Effector memory CD8-positive, alpha-beta T cell (primary cell): ENCODE measurements at regions not wholly inside any gene's neighbourhood (a gene's known extent, or its start where the extent isn't known, plus 50 kb on each side); places are given as distances from the start of the nearest gene placed in this dataset.

Source experiments
- ATAC-seq: fragments of 150-1000 bp; cut with Tn5 transposase; replicated peaks from 2 replicates; pipeline ENCODE4 v1.10.0; 2021; ENCODE audit warnings: mild to moderate bottlenecking, moderate library complexity
- DNase-seq, 3 experiments: peaks; one replicate each; pipeline ENCODE4 v3.0.0; 2021
- H3K27ac Mint-ChIP-seq, 2 donors: one replicate each; pipeline ENCODE4 v1.8.0; 2022; ENCODE audit warnings: mild to moderate bottlenecking in 2 of 2, mixed read lengths in 2 of 2, moderate library complexity in 2 of 2
- H3K27me3 Mint-ChIP-seq, 2 donors: one replicate each; pipeline ENCODE4 v1.8.0; 2022; ENCODE audit warnings: mixed read lengths in 2 of 2
- H3K36me3 Mint-ChIP-seq: one replicate; pipeline ENCODE4 v1.8.0; 2022; ENCODE audit warnings: mild to moderate bottlenecking, moderate library complexity, mixed read lengths; ENCODE audit not compliant: insufficient read depth
- H3K4me1 Mint-ChIP-seq, 2 donors: one replicate each; pipeline ENCODE4 v1.8.0; 2022; ENCODE audit warnings: low read depth in 2 of 2, mixed read lengths in 2 of 2
- H3K4me3 Mint-ChIP-seq, 2 donors: one replicate each; pipeline ENCODE4 v1.8.0; 2022; ENCODE audit warnings: mild to moderate bottlenecking in 2 of 2, mixed read lengths in 2 of 2, moderate library complexity in 2 of 2
- H3K9me3 Mint-ChIP-seq, 2 donors: one replicate each; pipeline ENCODE4 v1.8.0; 2022; ENCODE audit warnings: mixed read lengths in 2 of 2

DNA sequence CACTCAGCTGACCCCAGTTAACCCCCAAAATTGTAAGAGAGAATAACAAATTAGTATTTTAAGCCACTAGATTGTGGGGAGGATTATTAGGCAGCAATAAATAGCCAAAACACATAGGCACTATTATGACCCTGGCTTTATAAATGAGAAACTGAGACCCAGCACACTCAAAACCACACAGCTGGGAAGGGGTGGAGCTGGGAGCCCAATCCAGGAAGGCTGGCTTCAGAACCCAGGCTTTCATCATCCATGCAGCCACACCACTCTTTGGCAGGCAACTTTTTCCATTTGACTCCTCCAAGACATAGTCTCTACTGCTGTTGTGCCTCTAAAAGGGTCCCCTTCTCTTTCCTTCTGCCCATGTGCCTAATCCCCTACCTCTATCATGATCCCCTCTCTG, 253.8 kb downstream of the DHX15 start:
- no peaks in the 10 kb centered on the region for H3K27me3 Mint-ChIP-seq
- DNase-seq (no peak), ATAC-seq (no peak)
- peaks cover 6 to 7% of the 10 kb centered on the region in 2 donors for H3K9me3 Mint-ChIP-seq
- no peak overlapping the region for H3K27ac Mint-ChIP-seq
- no peaks in the 10 kb centered on the region for H3K36me3 Mint-ChIP-seq
- H3K4me1 Mint-ChIP-seq: no peaks in the 10 kb centered on the region
- H3K4me3 Mint-ChIP-seq: no peak overlapping the region

DNA sequence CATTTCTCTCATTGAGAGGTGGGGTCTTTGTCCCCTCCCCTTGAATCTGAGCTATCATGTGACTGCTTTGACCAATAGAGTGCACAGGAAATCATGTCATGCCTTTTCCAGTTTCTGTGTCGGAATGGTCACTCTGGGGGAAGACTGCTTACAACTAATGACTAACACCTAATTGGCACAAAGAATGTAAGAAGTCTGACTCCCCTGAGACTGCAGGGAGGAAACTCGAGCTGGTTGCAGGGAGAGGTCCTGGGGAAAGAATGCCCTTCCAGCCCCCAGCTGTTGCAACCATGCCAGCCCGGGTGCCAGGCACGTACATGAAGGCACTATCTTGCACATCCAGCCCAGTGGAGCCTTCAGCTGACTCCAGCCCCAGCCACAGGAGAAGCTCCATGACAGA, 254.2 kb downstream of the DHX15 start:
- no peak for DNase-seq
- ATAC-seq: no peak
- peaks cover 6 to 7% of the 10 kb centered on the region in 2 donors for H3K9me3 Mint-ChIP-seq
- H3K4me1 Mint-ChIP-seq: no peaks in the 10 kb centered on the region
- no peaks in the 10 kb centered on the region for H3K27me3 Mint-ChIP-seq
- H3K4me3 Mint-ChIP-seq: no peak overlapping the region
- H3K27ac Mint-ChIP-seq: no peak overlapping the region
- no peaks in the 10 kb centered on the region for H3K36me3 Mint-ChIP-seq

DNA sequence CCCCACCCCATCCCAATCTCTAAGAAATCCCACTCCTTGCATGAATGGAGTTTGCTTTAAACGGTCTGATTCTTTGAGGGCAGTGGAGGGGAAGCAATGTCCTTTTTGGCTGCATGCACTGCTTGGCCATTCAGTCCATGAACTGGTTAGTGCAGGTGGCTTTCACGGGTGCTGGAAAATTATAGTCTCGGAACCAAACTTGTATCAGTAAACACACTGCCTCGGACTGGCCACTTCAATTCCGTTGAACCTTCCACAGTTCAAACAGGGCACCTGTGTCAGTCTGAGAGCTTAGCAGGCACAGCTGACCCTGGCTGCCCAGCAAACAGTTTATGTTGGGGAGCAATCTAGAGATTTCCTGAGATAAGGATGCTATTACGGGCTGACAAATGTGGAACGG, 255.6 kb downstream of the DHX15 start:
- H3K4me3 Mint-ChIP-seq: no peak overlapping the region
- ATAC-seq: no peak
- H3K27me3 Mint-ChIP-seq: no peaks in the 10 kb centered on the region
- no peaks in the 10 kb centered on the region for H3K4me1 Mint-ChIP-seq
- no peaks in the 10 kb centered on the region for H3K36me3 Mint-ChIP-seq
- no peak for DNase-seq
- H3K9me3 Mint-ChIP-seq: peaks cover 9 to 16% of the 10 kb centered on the region in 2 donors
- no peak overlapping the region for H3K27ac Mint-ChIP-seq

- H3K4me3 Mint-ChIP-seq: no peak overlapping the region
- no peaks in the 10 kb centered on the region for H3K27me3 Mint-ChIP-seq
- peaks cover 9 to 20% of the 10 kb centered on the region in 2 donors for H3K9me3 Mint-ChIP-seq
- DNase-seq (no peak), ATAC-seq (no peak)
- no peaks in the 10 kb centered on the region for H3K4me1 Mint-ChIP-seq
- no peak overlapping the region for H3K27ac Mint-ChIP-seq
- H3K36me3 Mint-ChIP-seq: no peaks in the 10 kb centered on the region
These were observed 256.0 kb downstream of the DHX15 start for GRCh38 chr4:24328310-24328709.

DNA sequence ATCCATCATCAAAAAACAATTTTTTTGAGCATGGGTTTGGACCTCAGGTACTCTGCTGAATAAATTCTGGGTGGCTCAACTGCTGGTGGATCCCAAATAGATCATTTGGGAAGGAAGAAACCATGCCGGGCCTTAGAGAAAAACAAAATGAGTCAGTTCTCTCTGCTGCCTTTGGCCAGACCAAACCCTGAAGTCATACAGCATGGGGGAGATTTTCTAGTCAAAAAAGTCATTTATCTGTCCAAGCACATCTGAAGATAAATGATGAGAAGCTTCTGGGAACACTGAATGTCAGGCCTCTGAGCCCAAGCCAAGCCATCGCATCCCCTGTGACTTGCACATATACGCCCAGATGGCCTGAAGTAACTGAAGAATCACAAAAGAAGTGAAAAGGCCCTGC, 261.4 kb downstream of the DHX15 start:
- H3K27ac Mint-ChIP-seq: no peak overlapping the region
- no peak for DNase-seq
- no peak overlapping the region for H3K4me3 Mint-ChIP-seq
- no peaks in the 10 kb centered on the region for H3K27me3 Mint-ChIP-seq
- no peaks in the 10 kb centered on the region for H3K36me3 Mint-ChIP-seq
- H3K4me1 Mint-ChIP-seq: no peaks in the 10 kb centered on the region
- no peak for ATAC-seq
- H3K9me3 Mint-ChIP-seq: peaks cover 5 to 20% of the 10 kb centered on the region in 2 donors

GRCh38 chr4:24322511-24322910, 261.8 kb downstream of the DHX15 start:
- H3K36me3 Mint-ChIP-seq: no peaks in the 10 kb centered on the region
- DNase-seq (no peak), ATAC-seq (no peak)

GRCh38 chr4:24321616-24322015, 262.7 kb downstream of the DHX15 start:
- H3K4me3 Mint-ChIP-seq: no peak overlapping the region
- no peak overlapping the region for H3K27ac Mint-ChIP-seq
- no peak for ATAC-seq
- no peaks in the 10 kb centered on the region for H3K36me3 Mint-ChIP-seq
- H3K9me3 Mint-ChIP-seq: peaks cover 5 to 17% of the 10 kb centered on the region in 2 donors
- DNase-seq: no peak
- no peaks in the 10 kb centered on the region for H3K4me1 Mint-ChIP-seq
- H3K27me3 Mint-ChIP-seq: no peaks in the 10 kb centered on the region

More at GRCh38 chr4:24322511-24322910, 261.8 kb downstream of the DHX15 start:
- H3K27me3 Mint-ChIP-seq: no peaks in the 10 kb centered on the region
- no peak overlapping the region for H3K4me3 Mint-ChIP-seq
- no peak overlapping the region for H3K27ac Mint-ChIP-seq
- no peaks in the 10 kb centered on the region for H3K4me1 Mint-ChIP-seq
- H3K9me3 Mint-ChIP-seq: peaks cover 5 to 20% of the 10 kb centered on the region in 2 donors

DNA sequence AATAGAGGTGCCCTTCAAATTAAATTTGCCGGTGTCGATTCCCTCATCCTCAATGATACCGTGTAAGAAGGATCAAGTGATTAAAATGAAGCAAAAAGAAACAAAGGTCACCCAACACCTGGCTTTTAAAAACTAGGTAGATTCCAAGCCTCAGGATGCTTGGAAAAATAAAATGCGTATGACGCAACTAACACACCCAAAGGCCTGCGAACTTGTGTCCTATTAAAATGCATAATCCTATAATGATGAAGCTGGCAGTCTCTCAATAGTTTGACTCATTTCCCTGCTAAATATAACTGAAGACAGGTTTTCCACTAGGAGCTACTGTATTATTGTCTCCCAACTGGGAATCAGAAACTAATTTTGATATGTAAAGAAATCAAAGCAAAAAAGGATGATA, 263.2 kb downstream of the DHX15 start:
- H3K27me3 Mint-ChIP-seq: no peaks in the 10 kb centered on the region
- H3K9me3 Mint-ChIP-seq: peaks cover 3 to 13% of the 10 kb centered on the region in 2 donors
- DNase-seq (no peak), ATAC-seq (no peak)
- H3K27ac Mint-ChIP-seq: no peak overlapping the region
- no peaks in the 10 kb centered on the region for H3K4me1 Mint-ChIP-seq
- H3K4me3 Mint-ChIP-seq: no peak overlapping the region
- H3K36me3 Mint-ChIP-seq: no peaks in the 10 kb centered on the region

DNA sequence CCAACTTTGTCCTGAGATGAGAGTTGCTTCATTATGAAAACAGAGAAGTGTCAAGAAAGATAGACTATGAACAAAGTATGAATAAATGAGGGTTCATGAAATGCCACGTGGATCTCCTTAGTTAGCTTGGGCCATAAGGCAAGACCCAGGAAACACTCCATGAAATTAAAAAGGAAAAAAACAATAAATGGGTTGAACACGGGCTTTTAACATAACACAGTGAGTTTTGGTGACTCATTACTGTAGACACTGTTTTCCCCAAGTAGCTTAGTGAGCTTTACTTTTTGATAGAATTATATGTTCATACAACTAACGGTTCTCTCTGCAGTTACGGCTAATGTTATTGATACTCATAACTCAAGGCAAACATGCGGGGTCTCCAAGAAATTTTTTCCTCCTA, 265.0 kb downstream of the DHX15 start:
- Mint-ChIP-seq H3K4me3 (no peak overlapping the region), H3K27me3 (no peaks in the 10 kb centered on the region)
- no peak for DNase-seq

GRCh38 chr4:24315056-24315455, 269.3 kb downstream of the DHX15 start:
- ATAC-seq (no peak), DNase-seq (no peak)
- no peak overlapping the region for H3K27ac Mint-ChIP-seq
- H3K9me3 Mint-ChIP-seq: peaks cover 0 to 3% of the 10 kb centered on the region in 2 donors
- no peak overlapping the region for H3K4me3 Mint-ChIP-seq
- no peaks in the 10 kb centered on the region for H3K36me3 Mint-ChIP-seq
- H3K4me1 Mint-ChIP-seq: no peaks in the 10 kb centered on the region
- H3K27me3 Mint-ChIP-seq: no peaks in the 10 kb centered on the region

More for the DNA sequence above, 265.0 kb downstream of the DHX15 start:
- peaks cover 3 to 10% of the 10 kb centered on the region in 2 donors for H3K9me3 Mint-ChIP-seq
- no peaks in the 10 kb centered on the region for H3K36me3 Mint-ChIP-seq
- no peak overlapping the region for H3K27ac Mint-ChIP-seq
- no peaks in the 10 kb centered on the region for H3K4me1 Mint-ChIP-seq
- ATAC-seq: no peak

DNA sequence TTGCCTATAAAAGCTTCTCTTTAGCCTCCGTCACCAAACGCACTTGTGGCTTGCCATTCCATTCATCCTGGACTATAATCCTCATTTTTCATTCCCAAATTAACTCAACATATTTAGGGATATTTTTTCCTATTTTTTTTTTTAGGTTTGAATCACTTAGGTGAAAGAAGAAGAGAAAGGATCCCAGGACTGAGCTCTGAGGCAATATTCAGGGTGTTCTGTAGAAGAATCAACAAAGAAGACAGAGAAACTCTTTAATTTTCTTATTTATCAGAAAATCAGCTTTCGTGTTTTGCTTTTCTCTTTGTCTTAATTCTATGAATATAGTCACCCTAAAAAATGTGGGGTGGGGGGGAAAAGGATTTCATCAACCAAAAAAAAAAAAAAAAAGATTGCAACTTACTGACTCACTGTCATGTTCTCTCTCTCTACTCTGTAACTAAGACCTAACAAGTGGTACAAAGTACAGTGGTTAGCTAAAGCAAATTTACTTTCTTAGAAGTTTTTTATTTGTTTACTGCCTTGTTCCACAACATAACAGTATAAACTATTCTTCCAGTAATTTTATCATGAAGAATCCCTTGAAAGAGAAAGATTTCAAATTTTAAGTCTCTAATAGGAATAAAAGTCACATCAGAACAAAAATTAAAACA, 272.0 kb downstream of the DHX15 start:
- DNase-seq (no peak), ATAC-seq (no peak)
- Mint-ChIP-seq H3K27ac (no peak overlapping the region), H3K4me3 (no peak overlapping the region), H3K36me3 (no peaks in the 10 kb centered on the region), H3K4me1 (no peaks in the 10 kb centered on the region), H3K27me3 (no peaks in the 10 kb centered on the region), H3K9me3 (peaks cover 0 to 6% of the 10 kb centered on the region in 2 donors)

DNA sequence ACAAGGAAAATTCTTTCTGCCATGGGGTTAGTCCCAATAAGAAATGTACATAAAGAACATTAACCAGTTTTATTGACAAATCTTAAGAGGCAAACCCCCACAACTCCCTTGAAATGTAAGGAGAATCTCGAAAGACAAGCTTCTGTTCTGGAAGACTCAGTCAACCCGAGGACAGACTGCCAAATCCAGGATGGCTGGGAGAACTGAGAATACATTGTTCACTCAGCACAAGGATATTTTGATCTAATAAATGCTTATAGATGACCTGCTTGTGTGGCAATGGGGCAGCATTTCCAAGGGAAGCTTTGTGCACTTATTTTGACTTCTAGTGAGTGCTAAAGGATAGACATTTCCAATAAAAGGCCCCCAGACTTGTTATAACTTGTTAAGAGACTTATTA, 280.4 kb downstream of the DHX15 start:
- no peaks in the 10 kb centered on the region for H3K27me3 Mint-ChIP-seq
- ATAC-seq (no peak), DNase-seq (no peak)
- H3K9me3 Mint-ChIP-seq: peaks cover 6 to 7% of the 10 kb centered on the region in 2 donors
- H3K4me3 Mint-ChIP-seq: no peak overlapping the region
- no peak overlapping the region for H3K27ac Mint-ChIP-seq
- H3K36me3 Mint-ChIP-seq: no peaks in the 10 kb centered on the region
- no peaks in the 10 kb centered on the region for H3K4me1 Mint-ChIP-seq

- ATAC-seq (no peak), DNase-seq (no peak)
- Mint-ChIP-seq H3K4me1 (no peaks in the 10 kb centered on the region), H3K27ac (no peak overlapping the region), H3K36me3 (no peaks in the 10 kb centered on the region), H3K27me3 (no peaks in the 10 kb centered on the region), H3K9me3 (peaks cover 0 to 7% of the 10 kb centered on the region in 2 donors), H3K4me3 (no peak overlapping the region)
These were observed 285.4 kb downstream of the DHX15 start for GRCh38 chr4:24298911-24299310.

DNA sequence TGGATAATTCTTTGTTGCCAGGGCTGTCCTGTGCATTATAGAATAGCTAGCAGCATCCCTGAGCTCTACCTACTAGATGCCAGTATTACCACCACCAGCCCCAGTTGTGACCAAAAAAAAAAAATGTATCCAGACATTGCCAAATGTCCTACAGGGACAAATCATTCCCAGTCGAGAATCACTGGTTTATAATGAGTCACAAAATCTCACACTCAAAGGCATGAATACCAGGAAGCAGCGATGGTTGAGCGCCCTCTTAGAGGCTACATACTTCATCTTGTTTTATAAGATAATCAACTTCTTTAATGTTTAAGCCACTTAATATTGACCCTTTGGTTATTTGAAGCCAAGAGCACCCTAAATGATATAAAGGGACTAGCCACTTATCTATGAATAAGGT, 297.3 kb downstream of the DHX15 start:
- Mint-ChIP-seq H3K27ac (no peak overlapping the region), H3K27me3 (no peaks in the 10 kb centered on the region), H3K36me3 (no peaks in the 10 kb centered on the region), H3K4me1 (no peaks in the 10 kb centered on the region), H3K9me3 (peaks cover 8 to 17% of the 10 kb centered on the region in 2 donors), H3K4me3 (no peak overlapping the region)
- no peak for ATAC-seq
- DNase-seq: no peak
